CD4-positive, alpha-beta T cell treated with Interleukin-17A for 1 hour (primary cell): ENCODE measurements at regions not wholly inside any gene's neighbourhood (a gene's known extent, or its start where the extent isn't known, plus 50 kb on each side); places are given as distances from the start of the nearest gene placed in this dataset.

Experiments
- DNase-seq: peaks from one replicate; pipeline ENCODE4 v3.0.0-alpha.2; 2020

DNA sequence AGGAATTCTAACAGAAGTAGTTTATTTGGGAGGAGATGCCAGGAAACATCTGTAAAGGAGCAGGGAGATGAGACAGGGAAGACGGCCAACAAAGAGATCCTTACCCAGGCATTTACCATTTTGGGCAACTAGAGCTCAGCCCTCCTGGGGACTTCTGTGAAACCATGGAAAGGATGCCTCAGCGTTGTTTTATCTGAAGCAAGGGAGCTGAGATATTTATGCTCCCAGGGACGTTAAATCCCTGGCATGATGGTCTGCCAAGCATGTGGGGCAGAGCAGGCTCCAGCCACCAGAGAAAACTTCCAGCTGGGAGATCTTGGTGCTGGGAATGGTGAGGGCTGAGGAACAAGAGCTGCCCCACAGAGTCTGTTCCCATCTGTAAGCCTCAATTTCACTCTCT, 114.8 kb upstream of the FOXF1 start:
- DNase-seq: no peak

DNA sequence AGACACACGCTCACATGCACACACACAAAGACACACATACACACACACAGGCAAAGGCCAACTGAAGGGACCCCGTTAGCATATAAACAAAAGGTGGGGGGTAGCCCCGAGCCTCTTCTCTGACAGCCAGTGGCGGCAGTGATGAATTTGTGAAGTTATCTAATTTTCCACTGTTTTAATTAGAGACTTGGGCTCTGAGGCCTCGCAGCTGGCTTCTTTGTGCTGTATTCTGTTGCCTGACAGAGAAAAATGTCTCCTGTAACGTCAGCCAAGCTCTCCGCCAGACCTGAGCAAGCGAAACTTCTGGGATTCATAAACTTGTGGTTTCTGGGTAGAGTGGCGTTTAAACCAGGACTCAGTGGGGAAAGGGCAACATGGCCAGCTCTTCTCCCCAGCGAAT, 113.9 kb upstream of the FOXF1 start:
- no peak for DNase-seq

DNA sequence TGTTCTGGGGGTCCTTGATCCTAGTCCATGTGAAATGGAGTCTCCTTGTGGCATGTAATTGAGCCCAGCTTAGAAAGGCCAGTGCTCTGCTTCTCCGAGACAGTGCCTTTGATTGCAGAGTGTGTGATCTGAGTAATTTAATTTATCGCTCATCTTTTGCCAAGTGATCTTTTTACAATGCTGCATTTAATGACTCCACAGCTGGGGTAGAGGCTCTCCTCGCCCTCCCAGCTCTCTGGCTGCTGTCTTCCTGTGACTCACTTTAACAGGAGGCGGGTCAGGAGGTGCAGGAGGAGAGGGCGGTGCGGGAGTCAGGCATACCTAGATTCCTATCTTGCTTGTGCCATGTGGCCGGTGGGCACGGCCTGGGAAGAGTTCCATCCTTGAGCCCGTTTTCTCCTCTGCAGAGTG, 113.4 kb upstream of the FOXF1 start:
- DNase-seq: no peak

DNA sequence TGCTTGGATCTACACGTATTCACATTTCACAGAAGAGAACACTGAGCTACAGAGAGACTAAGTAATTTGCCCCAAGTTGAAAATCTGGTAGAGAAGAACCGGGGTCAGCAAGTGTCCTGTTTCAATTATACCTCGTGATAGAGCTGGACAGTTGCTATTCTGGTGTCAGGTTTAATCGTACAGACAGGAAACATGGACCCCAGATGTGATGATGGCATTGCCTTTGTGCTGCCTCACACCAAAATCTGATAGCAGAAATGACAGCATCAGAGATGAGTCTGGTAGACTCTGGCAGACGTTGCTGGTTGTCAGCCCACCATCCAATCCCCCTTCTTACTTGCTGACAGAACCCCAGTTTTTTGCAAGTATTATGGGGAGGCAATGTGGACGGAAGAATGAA, 112.1 kb upstream of the FOXF1 start:
- DNase-seq: no peak

DNA sequence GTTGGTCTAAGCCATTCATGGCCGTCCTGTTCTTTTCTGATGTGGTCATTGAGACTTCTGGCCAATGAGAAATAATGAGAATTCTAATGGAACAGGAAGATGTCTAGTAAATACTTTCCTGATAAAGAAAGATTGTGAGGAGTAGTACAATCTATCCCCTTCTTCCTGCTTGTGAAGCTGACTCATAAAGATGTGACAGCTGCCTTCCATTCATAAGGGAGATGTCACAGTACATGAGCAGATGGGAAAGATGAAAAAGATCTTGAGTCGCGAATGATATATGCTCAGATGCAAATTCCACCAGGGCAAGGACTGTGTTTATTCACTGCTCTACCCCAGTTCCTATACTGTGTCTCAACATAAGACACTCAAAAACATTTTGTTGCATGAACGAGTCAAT, 111.7 kb upstream of the FOXF1 start:
- no peak for DNase-seq

DNA sequence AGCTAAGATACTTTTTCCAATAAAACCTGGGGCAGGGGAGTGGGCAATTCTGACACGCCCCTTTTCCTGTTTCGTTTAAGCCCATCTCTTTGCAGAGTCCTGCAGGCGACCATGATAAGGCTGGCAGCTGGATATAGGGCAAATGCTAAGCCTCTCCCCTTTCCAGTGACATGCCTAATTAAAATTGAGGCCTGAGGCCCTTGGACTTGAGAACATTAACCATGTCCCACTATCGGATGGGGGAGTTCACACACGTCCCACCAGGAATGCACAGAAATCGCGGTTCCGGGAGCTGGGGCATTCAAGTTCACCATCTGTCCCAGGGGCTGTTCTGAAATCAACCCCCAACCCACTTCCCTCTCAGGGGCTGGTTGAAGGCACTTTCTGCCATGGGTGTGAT, 109.2 kb upstream of the FOXF1 start:
- DNase-seq: no peak

DNA sequence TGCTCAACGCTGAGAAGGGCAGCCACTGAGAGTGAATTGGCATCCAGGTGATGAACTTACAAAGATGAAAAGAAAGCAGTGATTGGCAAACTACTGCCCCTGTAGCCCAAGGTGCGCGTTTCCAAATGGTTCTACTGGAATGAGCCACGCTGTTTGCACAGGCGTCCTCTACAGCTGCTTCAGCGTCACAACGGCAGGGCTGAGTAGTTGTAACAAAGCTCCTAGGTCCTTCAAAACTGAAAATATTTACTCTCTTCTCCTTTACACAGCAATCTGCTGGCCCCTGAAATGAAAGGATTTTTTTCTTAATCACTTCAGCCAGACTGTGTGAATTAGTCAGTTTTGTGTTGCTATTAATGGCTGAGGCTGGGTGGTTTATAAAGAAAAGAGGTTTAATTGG, 107.2 kb upstream of the FOXF1 start:
- no peak for DNase-seq

DNA sequence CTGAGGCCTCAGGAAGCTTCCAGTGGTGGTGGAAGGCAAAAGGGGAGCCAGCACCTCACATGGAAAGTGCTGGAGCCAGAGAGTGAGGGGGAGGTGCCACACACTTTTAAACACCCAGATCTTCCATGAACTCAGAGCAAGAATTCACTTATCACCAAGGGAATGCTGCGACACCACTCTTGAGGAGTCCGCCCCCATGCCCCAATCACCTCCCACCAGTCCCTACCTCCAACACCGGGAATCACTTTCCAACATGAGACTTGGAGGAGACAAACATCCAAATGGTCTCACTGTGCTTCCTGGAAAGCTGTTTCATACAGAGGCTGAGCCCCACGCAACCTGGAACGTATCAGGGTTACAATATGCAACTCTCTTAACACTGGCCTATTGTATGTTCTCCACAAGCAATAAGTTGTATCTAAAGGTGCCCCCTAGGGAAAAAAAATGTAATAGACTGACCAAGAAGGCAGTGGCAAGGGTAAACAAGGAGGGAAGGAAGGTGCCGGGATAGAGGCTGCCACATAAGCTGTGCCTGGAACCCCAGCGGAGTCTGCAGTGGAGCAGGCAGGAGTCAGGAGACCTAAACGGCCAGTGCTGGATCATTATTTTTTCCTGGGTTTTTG, 106.7 kb upstream of the FOXF1 start:
- DNase-seq: no peak

DNA sequence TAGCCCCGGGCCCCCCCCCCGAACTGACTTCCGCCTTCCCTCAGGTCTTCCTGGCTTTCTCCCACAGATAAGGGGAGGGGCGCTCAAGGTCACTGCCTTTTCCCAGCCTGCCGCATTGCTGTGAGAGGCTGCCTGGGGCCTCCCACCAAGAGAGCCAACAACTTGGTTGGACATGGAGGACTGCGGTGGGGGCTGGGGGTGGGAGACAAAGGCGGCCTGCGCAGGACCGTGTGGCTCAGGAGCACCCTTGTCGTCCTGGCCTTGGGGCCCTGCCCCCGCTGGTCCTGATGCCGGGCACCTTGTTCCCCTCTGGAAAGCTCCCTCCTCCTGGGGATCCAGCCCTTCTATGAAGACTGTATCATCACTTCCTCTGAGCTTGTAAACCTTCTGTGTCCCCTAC, 105.6 kb upstream of the FOXF1 start:
- DNase-seq: no peak

DNA sequence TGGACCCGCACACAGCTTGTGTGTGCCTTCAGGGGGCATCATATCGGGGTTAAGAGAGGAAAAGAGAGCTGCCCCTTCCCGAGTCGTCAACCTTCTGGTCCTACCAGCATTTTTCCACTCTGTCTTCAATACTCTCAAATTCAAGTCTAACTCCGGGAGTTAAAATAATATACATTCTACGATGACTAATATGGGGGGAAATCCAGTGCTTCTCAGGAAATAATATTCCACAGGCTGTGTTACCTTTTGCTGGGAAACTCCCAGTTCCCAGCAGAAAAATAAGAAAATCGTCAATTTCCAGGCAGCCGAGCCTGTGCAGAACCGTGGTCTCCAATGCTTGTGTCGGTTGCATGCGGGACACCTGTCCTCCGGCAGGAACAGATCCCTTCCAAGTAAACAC, 105.0 kb upstream of the FOXF1 start:
- DNase-seq: no peak

DNA sequence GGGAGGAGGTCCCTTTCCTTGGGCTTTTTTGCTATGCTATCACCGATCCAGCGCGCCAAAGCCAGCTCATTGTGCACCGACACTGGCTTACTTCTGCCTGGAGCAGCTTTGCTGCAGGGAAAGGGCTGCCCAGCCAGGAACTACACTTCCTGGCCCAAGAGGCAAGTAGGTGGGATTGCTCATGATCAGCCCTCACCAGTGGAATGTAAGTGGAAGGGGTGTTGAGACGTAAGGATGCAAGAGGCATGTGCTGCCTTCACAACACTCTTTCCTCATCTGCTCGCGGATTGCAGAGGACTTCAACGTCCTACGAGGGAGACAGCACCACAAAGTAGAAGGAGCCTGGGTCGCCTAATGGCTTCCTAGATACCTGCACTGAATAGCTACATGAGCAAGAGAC, 104.3 kb upstream of the FOXF1 start:
- DNase-seq: no peak

DNA sequence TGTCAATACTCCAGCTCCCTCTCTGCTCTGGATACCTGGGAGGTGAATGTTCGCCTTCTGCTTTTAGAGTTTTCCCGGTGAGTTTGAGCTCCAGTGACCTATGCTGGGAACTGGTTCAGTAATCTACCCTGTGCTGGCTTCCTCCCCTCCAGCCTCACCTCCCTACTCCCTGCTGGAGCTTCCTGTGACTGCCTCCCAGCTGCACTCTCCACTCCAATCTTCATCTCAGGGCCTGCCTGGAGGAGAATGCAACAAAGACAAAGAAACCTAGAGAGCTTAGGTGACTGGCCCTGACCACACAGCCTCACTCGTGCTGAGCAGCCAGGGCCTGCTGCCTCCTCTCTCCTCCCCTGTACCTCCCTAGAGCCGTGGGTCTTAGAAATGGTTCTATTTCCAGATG, 101.6 kb upstream of the FOXF1 start:
- DNase-seq: no peak

DNA sequence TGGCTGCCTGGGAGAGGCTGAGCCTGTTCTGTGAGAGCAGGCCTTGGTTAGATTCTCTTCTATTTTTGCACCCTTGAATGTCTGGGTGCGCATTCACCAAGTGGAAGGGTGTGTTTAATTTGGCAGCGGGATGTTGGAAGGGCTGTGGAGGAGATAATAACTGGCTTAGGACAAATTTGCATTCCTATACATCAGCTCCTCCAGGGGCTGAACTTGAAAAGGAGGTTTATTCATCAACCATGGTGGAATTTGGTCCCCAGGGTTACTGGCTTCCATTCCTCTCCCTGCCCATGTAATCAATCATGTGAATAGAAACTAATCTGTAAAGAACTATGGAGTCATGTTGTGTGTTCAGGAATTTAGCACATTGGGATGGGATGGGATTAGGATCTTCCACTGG, 100.2 kb upstream of the FOXF1 start:
- DNase-seq: no peak

DNA sequence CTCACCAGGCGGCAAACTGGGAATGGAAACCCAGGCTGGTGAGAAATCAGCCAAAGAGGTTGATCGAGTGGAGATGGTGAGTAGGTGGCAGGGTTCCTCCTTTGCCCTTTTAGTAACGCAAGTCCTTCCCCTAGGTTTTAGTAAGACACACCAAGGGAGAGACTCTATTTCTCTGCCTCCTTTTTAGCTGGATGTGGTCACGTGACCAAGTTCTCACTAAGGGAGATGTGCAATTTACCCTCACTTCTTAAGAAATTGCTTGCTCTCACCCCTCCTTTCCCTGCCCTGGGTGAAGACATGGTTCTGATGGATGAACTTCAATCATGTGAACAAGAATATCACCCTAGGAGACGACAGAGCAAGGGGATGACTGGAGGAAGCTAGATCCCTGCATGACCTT, 99.8 kb upstream of the FOXF1 start:
- DNase-seq: no peak

DNA sequence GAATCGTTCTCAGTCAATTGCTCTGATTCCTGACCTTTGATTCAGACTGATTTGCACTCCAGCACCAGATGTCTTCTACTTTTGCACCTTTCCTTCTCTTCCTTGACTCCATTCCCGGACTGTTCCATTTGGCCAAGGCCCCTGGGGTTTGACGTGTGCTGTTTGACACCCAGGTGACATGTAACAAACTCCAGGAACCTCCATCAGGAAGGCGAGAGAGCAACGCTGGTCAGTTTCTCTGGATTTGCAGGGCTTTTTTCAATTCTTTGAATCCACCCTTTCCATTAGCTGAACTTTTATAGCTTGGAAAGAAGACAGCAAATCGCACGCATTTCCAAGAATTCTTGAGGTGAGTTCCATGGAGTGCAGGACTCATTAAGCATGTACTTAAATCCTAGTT, 98.4 kb upstream of the FOXF1 start:
- DNase-seq: no peak

DNA sequence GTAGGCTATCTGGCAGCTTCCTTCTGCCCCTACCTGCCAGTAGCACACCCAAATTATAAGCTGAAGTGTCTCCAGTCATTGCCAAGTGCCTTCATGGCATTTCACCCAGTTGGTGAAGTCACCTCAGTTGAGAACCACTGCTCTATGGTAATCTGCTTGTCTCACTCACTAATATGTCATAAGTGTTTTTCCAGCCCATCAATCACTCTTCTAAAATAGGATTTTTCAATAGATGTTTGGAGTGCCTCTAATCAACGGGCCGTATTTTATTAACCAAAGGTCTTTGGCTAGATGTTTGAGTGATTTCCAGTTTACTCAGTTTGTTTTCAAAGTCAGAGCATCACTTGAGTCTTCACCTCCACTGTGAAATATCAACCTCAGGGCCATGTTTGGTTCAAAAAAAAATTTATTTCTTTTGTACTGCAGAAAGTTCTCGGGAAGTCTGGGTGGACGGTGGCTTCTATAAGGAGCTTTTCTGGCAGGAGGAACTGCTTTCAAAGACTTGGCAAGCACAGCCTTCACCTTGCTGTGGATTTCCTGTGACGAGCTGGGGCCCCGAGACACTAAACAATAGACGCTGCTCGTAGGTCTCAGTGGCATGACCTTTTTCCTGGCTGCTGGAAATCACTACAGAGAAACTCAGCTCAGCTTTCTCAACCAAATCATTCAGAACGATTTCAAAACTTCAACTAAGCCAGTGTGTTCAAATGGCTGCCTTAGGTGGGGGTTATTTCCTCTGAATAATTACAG, 95.2 kb upstream of the FOXF1 start:
- no peak for DNase-seq

DNA sequence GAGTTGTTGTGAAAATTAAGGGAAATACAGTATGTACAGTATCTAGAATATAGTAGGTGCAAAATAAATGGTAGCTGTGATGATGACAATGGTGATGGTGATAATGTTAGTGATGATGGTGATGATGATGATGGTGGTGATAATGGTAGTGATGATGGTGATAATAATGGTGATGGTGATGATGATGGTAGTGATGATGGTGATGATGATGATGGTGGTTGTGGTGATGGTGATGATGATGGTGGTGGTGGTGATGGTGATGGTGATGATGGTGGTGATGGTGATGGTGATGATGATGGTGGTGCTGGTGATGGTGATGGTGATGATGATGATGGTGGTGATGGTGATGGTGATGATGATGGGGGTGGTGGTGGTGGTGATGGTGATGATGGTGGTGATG, 91.3 kb upstream of the FOXF1 start:
- DNase-seq: no peak

DNA sequence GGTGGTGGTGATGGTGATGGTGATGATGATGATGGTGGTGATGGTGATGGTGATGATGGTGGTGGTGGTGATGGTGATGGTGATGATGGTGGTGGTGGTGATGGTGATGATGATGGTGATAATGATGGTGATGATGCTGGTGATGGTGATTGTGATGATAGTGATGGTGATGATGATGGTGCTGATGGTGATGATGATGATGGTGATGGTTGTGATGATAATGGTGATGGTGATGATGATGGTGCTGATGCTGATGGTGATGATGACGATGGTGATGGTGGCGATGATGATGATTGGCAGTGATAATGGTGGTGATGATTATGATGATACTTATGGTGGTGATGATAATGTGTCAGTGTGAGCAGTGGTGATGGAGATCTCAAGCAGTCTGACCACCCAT, 90.8 kb upstream of the FOXF1 start:
- no peak for DNase-seq

DNA sequence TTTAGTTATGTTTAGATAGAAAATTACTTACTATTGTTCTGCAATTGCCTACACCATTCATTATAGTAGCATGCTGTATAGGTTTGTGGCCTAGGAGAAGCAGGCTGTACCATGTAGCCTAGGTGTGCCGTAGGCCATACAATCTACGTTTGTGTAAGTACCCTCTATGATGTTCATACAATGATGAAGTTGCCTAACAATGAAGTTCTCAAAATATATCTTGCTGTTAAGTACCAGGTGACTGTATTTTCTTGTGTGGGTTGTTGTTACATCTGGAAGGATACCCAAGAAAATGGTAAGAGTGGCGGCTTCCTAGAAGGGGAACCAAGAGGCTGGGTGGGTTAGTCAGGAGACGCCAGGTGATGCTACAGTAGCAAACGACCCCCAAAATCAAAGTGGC, 88.3 kb upstream of the FOXF1 start:
- DNase-seq: no peak

DNA sequence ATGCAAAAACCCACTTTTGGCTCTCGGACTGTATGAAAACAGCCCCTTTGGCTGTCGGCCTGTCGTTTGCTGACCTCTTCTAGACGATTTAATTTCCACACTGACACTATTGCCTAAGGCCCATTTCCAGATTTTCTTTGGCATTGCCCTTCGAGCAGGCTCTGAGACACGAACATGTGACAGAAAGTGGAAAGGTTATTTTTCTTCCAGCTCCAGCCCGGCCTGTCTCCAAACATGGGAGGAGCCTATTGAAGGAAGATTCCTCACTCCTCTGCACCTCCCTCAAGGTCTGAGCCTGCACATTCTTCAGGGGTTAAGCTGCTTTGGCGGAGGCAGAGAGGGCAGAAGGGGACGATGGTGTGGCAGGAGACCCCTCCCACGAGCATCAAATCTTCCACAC, 85.9 kb upstream of the FOXF1 start:
- DNase-seq: no peak

DNA sequence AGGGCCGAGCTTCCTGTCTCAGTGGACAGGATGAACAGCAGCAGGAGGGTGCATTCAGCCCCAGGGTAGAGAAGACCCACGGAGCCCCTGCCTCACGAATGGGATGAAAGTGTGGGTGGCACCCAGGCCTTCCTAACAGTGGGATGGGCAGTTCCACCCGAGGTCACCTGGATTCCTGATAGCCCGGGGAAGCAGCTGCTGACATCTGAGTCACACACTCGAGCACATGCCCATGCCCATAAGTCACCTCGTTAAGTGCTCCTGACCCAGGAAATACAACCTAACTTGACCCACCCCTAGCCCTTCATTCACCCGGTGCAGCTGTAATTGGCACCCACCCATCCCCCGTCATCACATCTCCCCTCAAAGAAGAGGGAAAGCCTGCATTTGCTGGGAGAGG, 85.3 kb upstream of the FOXF1 start:
- DNase-seq: no peak

DNA sequence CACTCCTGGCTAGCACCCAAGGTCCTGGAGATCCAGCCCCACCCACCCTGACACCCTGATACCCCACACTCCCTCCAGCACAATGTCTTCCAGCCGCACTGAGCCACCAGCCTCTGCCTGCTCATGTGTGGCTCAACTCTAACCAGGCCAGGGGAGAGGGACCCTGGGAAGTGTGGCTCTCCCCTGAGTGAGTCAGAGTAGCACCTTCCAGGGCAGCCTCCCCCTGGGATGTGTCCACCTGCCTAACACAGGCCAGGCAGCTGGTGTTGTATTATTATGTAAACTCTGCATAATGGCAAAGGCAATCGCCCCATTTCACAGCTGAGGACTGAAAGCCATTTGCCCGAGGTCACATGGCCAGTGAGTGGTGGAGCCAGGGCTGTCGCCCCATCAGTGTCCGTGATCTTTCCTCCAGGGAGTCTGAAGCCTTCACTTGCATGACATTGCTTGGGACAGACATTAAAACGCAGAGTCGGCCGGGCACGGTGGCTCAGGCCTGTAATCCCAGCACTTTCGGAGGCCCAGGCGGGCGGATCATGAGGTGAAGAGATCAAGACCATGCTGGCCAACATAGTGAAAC, 84.2 kb upstream of the FOXF1 start:
- no peak for DNase-seq

DNA sequence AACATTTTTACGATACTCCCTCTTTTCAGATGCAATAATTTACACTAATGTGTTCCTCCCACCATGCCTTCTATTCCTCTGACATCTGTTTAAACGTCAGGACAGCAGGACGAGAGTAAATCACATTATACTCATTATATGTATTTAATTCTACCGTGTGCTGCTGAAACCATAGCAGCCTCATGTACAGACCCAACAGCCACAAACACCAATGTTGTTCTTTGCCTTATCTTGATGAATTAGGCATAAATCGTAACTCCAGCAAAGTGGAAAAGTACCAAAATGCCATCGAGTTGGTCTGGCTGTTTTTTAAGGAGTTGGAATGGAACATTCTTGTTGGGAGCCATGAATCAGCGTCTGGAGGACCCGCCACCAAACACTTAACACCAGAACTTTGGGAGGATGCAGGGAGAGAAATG, 82.9 kb upstream of the FOXF1 start:
- no peak for DNase-seq

DNA sequence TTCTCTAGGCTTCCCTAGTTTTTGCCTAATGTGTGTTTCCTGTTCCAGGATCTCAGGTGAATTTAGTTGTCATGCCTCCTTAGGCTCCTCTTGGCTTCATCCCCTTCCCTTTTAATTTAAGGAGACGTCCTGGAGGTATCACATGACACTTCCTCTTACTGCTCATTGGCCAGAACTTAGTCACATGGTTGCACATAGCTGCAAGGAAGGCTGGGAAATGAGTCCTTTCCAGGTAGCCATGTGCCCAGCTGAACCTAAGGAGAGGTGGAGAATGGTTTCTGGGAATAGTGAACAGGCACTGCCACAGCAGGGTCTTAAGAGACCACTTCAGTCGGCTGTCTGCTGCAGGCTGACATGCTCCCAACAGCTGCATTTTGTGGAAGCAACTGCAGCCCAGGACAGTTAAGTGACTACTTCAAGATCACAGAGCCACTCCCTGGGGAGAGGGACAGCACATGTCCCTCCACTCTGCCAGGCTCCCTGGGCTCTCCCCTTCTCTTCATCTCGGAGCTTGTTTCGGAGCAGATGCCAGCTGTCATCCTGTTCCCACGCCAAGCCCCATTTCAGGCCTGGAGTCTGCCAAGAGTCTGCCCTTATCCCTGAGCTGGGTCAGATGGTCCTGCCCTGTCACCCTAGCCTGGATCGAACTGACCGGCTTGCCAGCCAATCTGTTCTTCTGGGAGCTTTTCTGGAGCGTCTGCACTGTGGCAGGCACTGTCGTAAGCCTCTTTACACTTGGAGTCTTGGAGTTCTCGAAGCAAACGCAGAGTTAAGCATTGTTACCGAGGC, 81.4 kb upstream of the FOXF1 start:
- DNase-seq: no peak
